Glutamatergic neuron (in vitro differentiated cells): ENCODE measurements at regions not wholly inside any gene's neighbourhood (a gene's known extent, or its start where the extent isn't known, plus 50 kb on each side); places are given as distances from the start of the nearest gene placed in this dataset.

Experiments
- DNase-seq: peaks from one replicate; pipeline ENCODE4 v3.0.0; 2022
- H3K27ac Mint-ChIP-seq: one replicate; pipeline ENCODE4 v1.8.0; 2020; ENCODE audit warnings: mild to moderate bottlenecking, mixed read lengths, inconsistent platforms; ENCODE audit not compliant: unreplicated experiment
- H3K27me3 Mint-ChIP-seq: one replicate; pipeline ENCODE4 v1.8.0; 2020; ENCODE audit warnings: mild to moderate bottlenecking, moderate library complexity, mixed read lengths, inconsistent platforms; ENCODE audit not compliant: unreplicated experiment
- H3K36me3 Mint-ChIP-seq: one replicate; pipeline ENCODE4 v1.8.0; 2020; ENCODE audit warnings: mild to moderate bottlenecking, mixed read lengths, inconsistent platforms; ENCODE audit not compliant: unreplicated experiment
- H3K4me1 Mint-ChIP-seq: one replicate; pipeline ENCODE4 v1.8.0; 2020; ENCODE audit warnings: mild to moderate bottlenecking, low read depth, mixed read lengths, inconsistent platforms; ENCODE audit not compliant: unreplicated experiment
- H3K4me3 Mint-ChIP-seq: one replicate; pipeline ENCODE4 v1.8.0; 2020; ENCODE audit warnings: mild to moderate bottlenecking, mixed read lengths, inconsistent platforms; ENCODE audit not compliant: unreplicated experiment
- H3K9me3 Mint-ChIP-seq: one replicate; pipeline ENCODE4 v1.8.0; 2020; ENCODE audit warnings: mild to moderate bottlenecking, moderate library complexity, mixed read lengths, inconsistent platforms; ENCODE audit not compliant: unreplicated experiment
- CTCF ChIP-seq: fragments of 200-600 bp; sonication (generic); IDR thresholded peaks from one replicate; pipeline ENCODE4 v1.5.0; 2021; ENCODE audit not compliant: partially characterized antibody, unreplicated experiment

GRCh38 chr22:27113211-27113635 lies 455.8 kb downstream of the MIAT start:
- Mint-ChIP-seq H3K4me3 (no peak overlapping the region), H3K4me1 (peaks cover 9% of the 10 kb centered on the region), H3K27me3 (peaks cover 4% of the 10 kb centered on the region), H3K27ac (no peak overlapping the region), H3K36me3 (no peaks in the 10 kb centered on the region), H3K9me3 (peaks cover 1% of the 10 kb centered on the region)
- no peak for DNase-seq
- no peak for TF ChIP-seq CTCF

GRCh38 chr22:27113641-27114040 lies 456.3 kb downstream of the MIAT start:
- Mint-ChIP-seq H3K9me3 (peaks cover 1% of the 10 kb centered on the region), H3K4me1 (peaks cover 9% of the 10 kb centered on the region), H3K27ac (no peak overlapping the region), H3K27me3 (peaks cover 4% of the 10 kb centered on the region), H3K4me3 (no peak overlapping the region), H3K36me3 (no peaks in the 10 kb centered on the region)
- no peak for TF ChIP-seq CTCF
- no peak for DNase-seq

- no peak for TF ChIP-seq CTCF
- Mint-ChIP-seq H3K36me3 (no peaks in the 10 kb centered on the region), H3K27me3 (peaks cover 4% of the 10 kb centered on the region), H3K4me1 (peaks cover 9% of the 10 kb centered on the region), H3K4me3 (no peak overlapping the region), H3K27ac (no peak overlapping the region), H3K9me3 (peaks cover 1% of the 10 kb centered on the region)
- DNase-seq, result no peak
Observed at GRCh38 chr22:27114186-27114585, 456.8 kb downstream of the MIAT start.

- no peak for TF ChIP-seq CTCF
- Mint-ChIP-seq H3K27me3 (peaks cover 4% of the 10 kb centered on the region), H3K27ac (no peak overlapping the region), H3K4me3 (no peak overlapping the region), H3K9me3 (peaks cover 2% of the 10 kb centered on the region), H3K4me1 (peaks cover 6% of the 10 kb centered on the region), H3K36me3 (no peaks in the 10 kb centered on the region)
- DNase-seq, result no peak
Observed at GRCh38 chr22:27115410-27115809, 458.0 kb downstream of the MIAT start.

- Mint-ChIP-seq H3K27ac (no peak overlapping the region), H3K36me3 (no peaks in the 10 kb centered on the region), H3K4me1 (peaks cover 3% of the 10 kb centered on the region), H3K27me3 (peaks cover 4% of the 10 kb centered on the region), H3K4me3 (no peak overlapping the region), H3K9me3 (peaks cover 2% of the 10 kb centered on the region)
- DNase-seq, result no peak
- TF ChIP-seq CTCF, result no peak
Observed at GRCh38 chr22:27115816-27116256, 458.4 kb downstream of the MIAT start.
